HepG2 (cell line): ENCODE measurements at regions not wholly inside any gene's neighbourhood (a gene's known extent, or its start where the extent isn't known, plus 50 kb on each side); places are given as distances from the start of the nearest gene placed in this dataset.

ENCODE experiments used
- FOXJ3 ChIP-seq: sonication (generic); formaldehyde crosslinking; IDR thresholded peaks from 2 replicates; pipeline ENCODE4 v1.4.0; 2020; ENCODE audit warnings: missing genetic modification reagents, mild to moderate bottlenecking, borderline replicate concordance
- POLR2G ChIP-seq: fragments of 200-400 bp; formaldehyde crosslinking; IDR thresholded peaks from 2 replicates; pipeline ENCODE4 v1.6.1; 2018; ENCODE audit warnings: mild to moderate bottlenecking, low read depth, low read length, moderate library complexity
- RERE ChIP-seq: IDR thresholded peaks from 2 replicates; pipeline ENCODE4 v1.6.1; 2016; ENCODE audit warnings: low read depth, missing genetic modification reagents, missing compliant biosample characterization
- THAP7 ChIP-seq: sonication (generic); formaldehyde crosslinking; IDR thresholded peaks from 2 replicates; pipeline ENCODE4 v1.8.1; 2023; ENCODE audit warnings: mild to moderate bottlenecking, missing genetic modification reagents
- ZBTB1 ChIP-seq: sonication (generic); formaldehyde crosslinking; IDR thresholded peaks from 2 replicates; pipeline ENCODE4 v1.4.0; 2020; ENCODE audit warnings: missing genetic modification reagents, borderline replicate concordance
- ZFP90 ChIP-seq: sonication (generic); formaldehyde crosslinking; IDR thresholded peaks from 2 replicates; pipeline ENCODE4 v1.8.0; 2022; ENCODE audit warnings: missing genetic modification reagents, mild to moderate bottlenecking, inconsistent platforms, borderline replicate concordance
- ZNF569 ChIP-seq: sonication (generic); formaldehyde crosslinking; IDR thresholded peaks from 2 replicates; pipeline ENCODE4 v1.5.0; 2020; ENCODE audit warnings: mild to moderate bottlenecking, missing genetic modification reagents, moderate library complexity, borderline replicate concordance
- ZNF724P ChIP-seq: sonication (generic); formaldehyde crosslinking; IDR thresholded peaks from 2 replicates; pipeline ENCODE4 v1.8.0; 2022; ENCODE audit warnings: missing genetic modification reagents, borderline replicate concordance
- ZNF891 ChIP-seq: sonication (generic); formaldehyde crosslinking; IDR thresholded peaks from 2 replicates; pipeline ENCODE4 v1.5.0; 2020; ENCODE audit warnings: mild to moderate bottlenecking, missing genetic modification reagents
- TF ChIP-seq, protein P1 (sequence below): sonication (generic); formaldehyde crosslinking; IDR thresholded peaks from 2 replicates; pipeline ENCODE4 v1.5.1; 2020; ENCODE audit warnings: missing genetic modification reagents, mild to moderate bottlenecking, borderline replicate concordance
- TF ChIP-seq, protein P2 (sequence below): sonication (generic); formaldehyde crosslinking; IDR thresholded peaks from 2 replicates; pipeline ENCODE4 v1.5.0; 2020; ENCODE audit warnings: mild to moderate bottlenecking, low read depth, missing genetic modification reagents, borderline replicate concordance
- TF ChIP-seq, protein P3 (sequence below): sonication (generic); formaldehyde crosslinking; IDR thresholded peaks from 2 replicates; pipeline ENCODE4 v1.4.0; 2020; ENCODE audit warnings: mild to moderate bottlenecking, missing genetic modification reagents, borderline replicate concordance
- TF ChIP-seq, protein P4 (sequence below): sonication (generic); formaldehyde crosslinking; IDR thresholded peaks from 2 replicates; pipeline ENCODE4 v1.4.0; 2020; ENCODE audit warnings: missing genetic modification reagents

DNA sequence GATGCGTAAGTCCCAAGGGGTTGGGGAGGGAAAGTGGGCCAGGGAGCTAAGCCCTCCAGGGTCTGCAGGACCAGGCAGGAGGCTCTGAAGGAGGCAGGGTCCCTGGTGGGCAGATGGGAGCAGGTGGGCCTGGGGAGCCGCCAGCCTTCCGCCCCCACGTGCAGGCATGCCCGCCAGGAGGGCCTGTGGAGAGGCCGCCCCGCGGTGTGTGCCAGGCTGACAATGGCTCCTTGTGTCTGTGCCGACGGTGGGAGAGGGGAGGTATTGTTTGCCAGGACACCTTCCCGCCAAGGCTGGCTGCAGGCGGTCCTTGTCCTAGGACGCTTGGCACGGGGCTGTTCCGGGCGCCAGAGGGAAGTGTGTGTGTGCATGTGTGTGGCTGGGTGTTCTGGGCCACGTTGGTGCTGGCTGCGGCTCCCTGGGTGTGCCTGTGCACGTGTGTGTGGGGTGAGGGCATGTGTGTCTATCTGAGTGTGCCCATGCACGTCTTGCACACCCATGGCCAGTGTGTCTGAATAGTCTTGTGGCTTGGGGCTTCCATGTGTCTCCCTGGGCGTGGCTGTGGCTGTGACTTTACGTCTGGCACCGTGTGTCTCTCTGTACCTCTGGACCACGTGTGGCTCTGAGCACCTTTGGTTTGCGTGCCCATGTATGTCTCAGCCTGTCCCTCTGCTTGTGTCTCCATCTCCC, 153.0 kb downstream of the CEBPB start (continued):
- TF ChIP-seq, protein P1, sequence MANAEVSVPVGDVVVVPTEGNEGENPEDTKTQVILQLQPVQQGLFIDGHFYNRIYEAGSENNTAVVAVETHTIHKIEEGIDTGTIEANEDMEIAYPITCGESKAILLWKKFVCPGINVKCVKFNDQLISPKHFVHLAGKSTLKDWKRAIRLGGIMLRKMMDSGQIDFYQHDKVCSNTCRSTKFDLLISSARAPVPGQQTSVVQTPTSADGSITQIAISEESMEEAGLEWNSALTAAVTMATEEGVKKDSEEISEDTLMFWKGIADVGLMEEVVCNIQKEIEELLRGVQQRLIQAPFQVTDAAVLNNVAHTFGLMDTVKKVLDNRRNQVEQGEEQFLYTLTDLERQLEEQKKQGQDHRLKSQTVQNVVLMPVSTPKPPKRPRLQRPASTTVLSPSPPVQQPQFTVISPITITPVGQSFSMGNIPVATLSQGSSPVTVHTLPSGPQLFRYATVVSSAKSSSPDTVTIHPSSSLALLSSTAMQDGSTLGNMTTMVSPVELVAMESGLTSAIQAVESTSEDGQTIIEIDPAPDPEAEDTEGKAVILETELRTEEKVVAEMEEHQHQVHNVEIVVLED (CRISPR knock-in tag): no peak
- no peak for TF ChIP-seq ZNF569 (CRISPR knock-in tag)
- TF ChIP-seq, protein P2, sequence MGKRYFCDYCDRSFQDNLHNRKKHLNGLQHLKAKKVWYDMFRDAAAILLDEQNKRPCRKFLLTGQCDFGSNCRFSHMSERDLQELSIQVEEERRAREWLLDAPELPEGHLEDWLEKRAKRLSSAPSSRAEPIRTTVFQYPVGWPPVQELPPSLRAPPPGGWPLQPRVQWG (CRISPR knock-in tag): no peak
- TF ChIP-seq, protein P3, sequence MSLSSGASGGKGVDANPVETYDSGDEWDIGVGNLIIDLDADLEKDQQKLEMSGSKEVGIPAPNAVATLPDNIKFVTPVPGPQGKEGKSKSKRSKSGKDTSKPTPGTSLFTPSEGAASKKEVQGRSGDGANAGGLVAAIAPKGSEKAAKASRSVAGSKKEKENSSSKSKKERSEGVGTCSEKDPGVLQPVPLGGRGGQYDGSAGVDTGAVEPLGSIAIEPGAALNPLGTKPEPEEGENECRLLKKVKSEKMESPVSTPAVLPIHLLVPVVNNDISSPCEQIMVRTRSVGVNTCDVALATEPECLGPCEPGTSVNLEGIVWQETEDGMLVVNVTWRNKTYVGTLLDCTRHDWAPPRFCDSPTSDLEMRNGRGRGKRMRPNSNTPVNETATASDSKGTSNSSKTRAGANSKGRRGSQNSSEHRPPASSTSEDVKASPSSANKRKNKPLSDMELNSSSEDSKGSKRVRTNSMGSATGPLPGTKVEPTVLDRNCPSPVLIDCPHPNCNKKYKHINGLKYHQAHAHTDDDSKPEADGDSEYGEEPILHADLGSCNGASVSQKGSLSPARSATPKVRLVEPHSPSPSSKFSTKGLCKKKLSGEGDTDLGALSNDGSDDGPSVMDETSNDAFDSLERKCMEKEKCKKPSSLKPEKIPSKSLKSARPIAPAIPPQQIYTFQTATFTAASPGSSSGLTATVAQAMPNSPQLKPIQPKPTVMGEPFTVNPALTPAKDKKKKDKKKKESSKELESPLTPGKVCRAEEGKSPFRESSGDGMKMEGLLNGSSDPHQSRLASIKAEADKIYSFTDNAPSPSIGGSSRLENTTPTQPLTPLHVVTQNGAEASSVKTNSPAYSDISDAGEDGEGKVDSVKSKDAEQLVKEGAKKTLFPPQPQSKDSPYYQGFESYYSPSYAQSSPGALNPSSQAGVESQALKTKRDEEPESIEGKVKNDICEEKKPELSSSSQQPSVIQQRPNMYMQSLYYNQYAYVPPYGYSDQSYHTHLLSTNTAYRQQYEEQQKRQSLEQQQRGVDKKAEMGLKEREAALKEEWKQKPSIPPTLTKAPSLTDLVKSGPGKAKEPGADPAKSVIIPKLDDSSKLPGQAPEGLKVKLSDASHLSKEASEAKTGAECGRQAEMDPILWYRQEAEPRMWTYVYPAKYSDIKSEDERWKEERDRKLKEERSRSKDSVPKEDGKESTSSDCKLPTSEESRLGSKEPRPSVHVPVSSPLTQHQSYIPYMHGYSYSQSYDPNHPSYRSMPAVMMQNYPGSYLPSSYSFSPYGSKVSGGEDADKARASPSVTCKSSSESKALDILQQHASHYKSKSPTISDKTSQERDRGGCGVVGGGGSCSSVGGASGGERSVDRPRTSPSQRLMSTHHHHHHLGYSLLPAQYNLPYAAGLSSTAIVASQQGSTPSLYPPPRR (CRISPR knock-in tag): 0 out of 2 replicates have a peak, but pooled peaks have one; percentile 13
- 0 out of 2 replicates have a peak, but pooled peaks have one; percentile 72 for TF ChIP-seq ZNF724P
- TF ChIP-seq, protein P4, sequence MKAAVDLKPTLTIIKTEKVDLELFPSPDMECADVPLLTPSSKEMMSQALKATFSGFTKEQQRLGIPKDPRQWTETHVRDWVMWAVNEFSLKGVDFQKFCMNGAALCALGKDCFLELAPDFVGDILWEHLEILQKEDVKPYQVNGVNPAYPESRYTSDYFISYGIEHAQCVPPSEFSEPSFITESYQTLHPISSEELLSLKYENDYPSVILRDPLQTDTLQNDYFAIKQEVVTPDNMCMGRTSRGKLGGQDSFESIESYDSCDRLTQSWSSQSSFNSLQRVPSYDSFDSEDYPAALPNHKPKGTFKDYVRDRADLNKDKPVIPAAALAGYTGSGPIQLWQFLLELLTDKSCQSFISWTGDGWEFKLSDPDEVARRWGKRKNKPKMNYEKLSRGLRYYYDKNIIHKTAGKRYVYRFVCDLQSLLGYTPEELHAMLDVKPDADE (CRISPR knock-in tag): no peak
- peak; percentile 85 for TF ChIP-seq ZNF891 (CRISPR knock-in tag)
- TF ChIP-seq ZBTB1 (CRISPR knock-in tag): no peak
- TF ChIP-seq POLR2G: no peak
- no peak for TF ChIP-seq FOXJ3
- no peak for TF ChIP-seq RERE (CRISPR knock-in tag)
- no peak for TF ChIP-seq ZFP90
- no peak; the same call in 1 of the 2 replicates for TF ChIP-seq THAP7
